Islet precursor cell (in vitro differentiated cells): ENCODE measurements at regions not wholly inside any gene's neighbourhood (a gene's known extent, or its start where the extent isn't known, plus 50 kb on each side); places are given as distances from the start of the nearest gene placed in this dataset.

Source experiments
- DNase-seq: peaks from one replicate; pipeline ENCODE4 v3.0.0-alpha.2; 2018

DNA sequence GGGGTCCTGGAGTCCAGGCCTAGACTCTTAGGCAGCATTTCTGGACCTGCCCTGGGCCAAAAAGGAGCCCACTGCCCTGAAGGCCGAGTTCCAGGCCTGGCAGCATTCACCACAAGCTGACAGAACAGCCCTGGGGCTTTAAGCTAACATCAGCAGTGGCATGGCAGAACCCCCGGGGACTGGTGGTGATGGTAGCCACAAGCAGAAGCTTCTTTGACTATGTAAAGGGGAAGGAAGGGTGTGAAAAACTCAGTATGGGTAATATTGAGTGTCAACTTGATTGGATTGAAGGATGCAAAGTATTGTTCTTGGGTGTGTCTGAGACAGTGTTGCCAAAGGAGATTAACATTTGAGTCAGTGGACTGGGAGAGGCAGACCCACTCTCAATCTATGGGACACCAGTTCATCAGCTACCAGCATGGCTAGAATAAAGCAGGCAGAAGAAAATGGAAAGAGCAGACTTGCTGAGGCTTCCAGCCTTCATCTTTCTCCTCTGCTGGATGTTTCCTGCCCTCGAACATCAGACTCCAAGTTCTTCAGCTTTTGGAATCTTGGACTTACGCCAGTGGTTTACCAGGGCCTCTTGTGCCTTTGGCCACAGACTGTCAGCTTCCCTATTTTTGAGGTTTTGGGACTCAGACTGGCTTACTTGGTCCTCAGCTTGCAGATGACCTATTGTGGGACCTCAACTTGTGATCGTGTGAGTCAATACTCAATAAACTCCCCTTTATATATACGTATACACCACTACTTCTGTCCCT, 661.0 kb upstream of the C9orf72 start:
- DNase-seq: peak; percentile 39

- DNase-seq: peak; percentile 89
These were observed 661.6 kb upstream of the C9orf72 start for GRCh38 chr9:28234894-28235277.

DNA sequence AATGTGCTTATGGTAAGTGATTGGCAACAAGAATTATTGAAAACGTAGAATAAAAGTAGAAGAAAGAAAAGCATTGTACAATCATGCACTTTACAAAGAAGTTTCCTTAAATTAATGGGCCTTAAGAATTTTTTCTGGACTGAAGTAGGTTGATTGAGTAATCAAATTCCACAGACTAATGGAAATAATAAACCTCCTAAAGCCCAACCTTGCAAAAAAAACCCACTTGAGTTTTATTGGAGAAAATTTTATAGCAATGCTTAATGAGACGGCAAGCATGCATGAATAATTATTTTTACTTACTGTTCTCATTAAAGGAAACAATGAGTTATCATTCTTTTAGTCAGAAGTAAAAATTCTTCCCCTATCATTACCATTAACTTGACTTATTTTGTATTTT, 676.1 kb upstream of the C9orf72 start:
- DNase-seq: no peak

DNA sequence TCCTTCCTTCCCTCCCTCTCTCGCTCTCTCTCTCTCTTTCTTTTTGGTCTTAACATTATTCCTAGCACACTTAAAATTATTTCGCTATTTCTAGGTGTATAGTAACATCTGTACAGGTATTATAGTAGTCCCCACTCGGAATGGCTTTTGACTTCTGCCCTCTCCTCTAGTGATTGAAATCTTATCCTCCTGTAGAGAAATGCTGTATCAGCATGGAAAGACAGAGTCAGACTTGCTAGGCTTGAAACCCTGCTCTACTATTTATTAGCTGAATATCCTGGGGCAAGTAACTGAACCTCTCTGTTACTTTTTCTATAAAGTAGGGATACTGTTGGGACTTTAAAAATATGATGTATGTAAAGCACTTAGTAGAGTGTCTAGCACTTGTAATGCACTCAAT, 681.9 kb upstream of the C9orf72 start:
- no peak for DNase-seq

GRCh38 chr9:28260330-28260729, 687.0 kb upstream of the C9orf72 start:
- DNase-seq: no peak

- no peak for DNase-seq
These were observed 691.1 kb upstream of the C9orf72 start for GRCh38 chr9:28264368-28264767.

- no peak for DNase-seq
These were observed 694.1 kb upstream of the C9orf72 start for GRCh38 chr9:28267351-28267750.

GRCh38 chr9:28270156-28270555, 696.9 kb upstream of the C9orf72 start:
- DNase-seq: no peak

GRCh38 chr9:28272127-28272526, 698.8 kb upstream of the C9orf72 start:
- no peak for DNase-seq

DNA sequence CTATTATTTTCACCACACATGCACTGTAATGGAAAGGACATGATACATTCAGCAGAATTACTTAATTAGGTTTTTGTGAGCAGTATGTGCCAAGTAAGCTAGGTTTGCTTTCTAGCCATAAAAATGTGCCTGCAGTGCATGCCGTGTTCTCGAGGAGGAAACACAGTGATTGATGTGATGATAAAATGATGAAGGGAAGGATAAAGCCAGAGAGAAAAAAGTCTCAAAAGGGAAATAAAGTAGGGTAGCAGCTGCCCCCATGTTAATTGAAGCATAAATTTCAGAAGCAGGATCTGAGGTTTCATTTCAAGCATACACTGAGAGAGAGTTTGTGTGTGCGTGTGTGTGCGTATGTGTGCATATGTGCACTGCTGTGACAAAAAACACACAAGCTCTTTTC, 714.2 kb upstream of the C9orf72 start:
- DNase-seq: no peak

GRCh38 chr9:28289746-28290145, 716.5 kb upstream of the C9orf72 start:
- DNase-seq: no peak

DNA sequence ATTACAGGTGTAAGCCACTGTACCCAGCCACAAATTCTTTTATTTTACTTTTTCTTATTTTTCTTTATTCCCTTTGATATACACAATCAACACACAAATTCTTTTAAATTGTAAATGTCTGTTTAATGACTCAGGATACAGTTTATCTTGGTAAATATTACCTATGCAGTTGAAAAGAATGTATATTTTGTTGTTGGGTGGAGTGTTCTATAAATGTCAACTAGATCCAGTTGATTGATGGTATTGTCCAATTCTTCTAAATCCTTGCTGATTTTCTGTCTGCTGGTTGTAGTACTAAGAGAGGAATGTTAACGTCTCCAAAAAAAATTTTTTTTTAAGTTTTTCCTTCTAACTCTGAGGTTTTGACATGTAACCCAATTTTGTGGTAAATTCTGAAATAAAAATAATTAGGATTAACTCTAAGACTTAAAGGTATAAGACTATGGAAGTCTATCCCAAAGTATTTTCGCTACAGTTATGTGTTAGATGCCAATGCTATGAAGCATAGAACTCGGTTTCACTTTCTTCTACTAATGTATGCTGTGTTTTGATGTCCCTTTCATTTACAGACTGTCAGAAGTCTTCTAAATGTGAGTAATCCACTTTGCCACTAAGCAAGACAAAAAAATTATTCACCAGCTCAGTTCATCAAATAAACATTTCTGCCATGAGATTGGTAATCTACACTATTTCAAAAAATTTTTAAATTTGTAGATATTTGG, 720.2 kb upstream of the C9orf72 start:
- no peak for DNase-seq

GRCh38 chr9:28301281-28301680, 728.0 kb upstream of the C9orf72 start:
- no peak for DNase-seq

DNA sequence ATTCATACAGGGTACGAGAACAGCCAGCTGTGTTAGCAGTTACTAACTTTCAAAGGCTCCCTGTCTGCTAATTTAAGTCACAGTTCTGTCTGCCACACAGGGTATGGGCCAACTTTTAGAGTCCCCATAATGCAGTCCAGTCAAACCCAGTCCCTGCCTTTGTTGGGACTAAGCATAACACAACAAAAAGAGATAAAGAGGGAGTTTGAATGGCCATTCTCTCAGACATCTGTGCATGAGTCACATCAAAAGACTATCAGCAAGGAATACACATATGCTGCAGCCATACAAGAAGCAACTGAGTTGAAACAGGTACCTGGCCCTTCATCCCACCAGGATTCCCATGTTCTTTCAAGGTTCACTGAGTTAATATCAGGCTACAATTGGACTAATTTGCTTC, 744.5 kb upstream of the C9orf72 start:
- no peak for DNase-seq

DNA sequence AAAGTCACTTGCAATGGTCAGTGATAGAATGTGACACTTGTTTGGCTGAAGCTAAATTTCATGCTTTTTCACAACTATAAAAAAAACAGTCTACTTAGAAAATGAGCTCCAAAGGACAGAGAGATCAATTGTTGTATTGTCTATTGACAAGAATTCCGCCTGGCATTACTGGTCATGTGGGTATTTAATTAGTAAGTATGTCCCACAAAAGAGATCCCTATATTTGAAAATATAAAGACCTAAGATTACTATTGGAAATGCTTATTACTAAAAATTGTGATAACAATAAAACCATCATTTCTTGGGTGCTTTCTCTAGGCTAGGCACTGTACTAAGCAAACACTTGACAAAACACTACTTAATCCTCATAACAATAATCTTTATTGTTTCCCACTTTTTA, 745.2 kb upstream of the C9orf72 start:
- DNase-seq: no peak

- no peak for DNase-seq
These were observed 746.7 kb upstream of the C9orf72 start for GRCh38 chr9:28319981-28320380.

- DNase-seq: no peak
These were observed 747.3 kb upstream of the C9orf72 start for GRCh38 chr9:28320616-28321015.

GRCh38 chr9:28329323-28329722, 756.0 kb upstream of the C9orf72 start:
- DNase-seq: no peak

GRCh38 chr9:28332648-28333047, 759.4 kb upstream of the C9orf72 start:
- no peak for DNase-seq

DNA sequence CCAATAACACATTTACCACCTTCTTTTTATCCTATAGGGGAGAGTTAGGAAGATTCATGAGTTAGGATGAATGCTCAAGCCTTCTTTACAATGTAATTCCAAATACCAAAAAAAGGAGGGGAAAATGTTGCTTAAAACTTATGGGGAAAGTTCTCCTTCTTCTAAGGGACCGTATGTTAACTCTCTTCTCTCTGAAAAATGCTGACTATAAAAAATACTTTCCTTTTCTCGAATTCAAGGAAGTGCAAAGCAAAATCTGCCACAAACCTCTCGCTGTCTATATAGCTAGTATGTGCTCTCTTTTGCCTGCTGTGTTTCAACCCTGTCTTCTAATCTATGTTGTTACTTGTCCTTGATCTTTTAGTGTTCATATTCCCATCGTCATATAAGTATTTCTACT, 768.6 kb upstream of the C9orf72 start:
- DNase-seq: no peak

DNA sequence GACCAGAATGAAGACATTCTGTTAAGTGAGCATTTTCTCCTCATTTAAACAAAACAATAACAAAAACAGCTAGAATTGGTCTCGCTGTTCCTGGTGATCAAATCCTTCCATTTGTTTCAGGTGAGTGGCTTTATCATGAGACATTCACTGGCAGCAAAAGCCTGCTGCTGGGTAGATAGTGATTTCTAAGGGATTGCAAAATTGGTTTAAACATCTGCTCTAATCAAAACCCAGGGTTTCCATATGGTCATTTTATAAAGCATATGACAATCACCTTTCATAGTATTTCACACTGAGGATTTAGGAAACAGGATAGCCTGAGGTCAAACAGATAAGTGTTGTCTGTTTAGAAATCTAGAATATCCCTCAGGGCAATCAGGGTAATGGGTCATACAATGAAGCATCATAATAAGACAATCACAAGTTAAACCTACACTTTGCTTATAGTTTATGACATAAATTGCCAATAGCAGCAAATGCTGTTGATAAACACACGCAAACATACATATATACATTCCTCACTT, 769.6 kb upstream of the C9orf72 start:
- no peak for DNase-seq

GRCh38 chr9:28363151-28363562, 789.9 kb upstream of the C9orf72 start:
- no peak for DNase-seq

GRCh38 chr9:28365020-28365640, 791.8 kb upstream of the C9orf72 start:
- peak; percentile 68 for DNase-seq

GRCh38 chr9:28365728-28366127, 792.4 kb upstream of the C9orf72 start:
- DNase-seq: no peak
